22Rv1 (cell line): ENCODE measurements at regions not wholly inside any gene's neighbourhood (a gene's known extent, or its start where the extent isn't known, plus 50 kb on each side); places are given as distances from the start of the nearest gene placed in this dataset.

ENCODE experiments used
- H3K27ac ChIP-seq: fragments of 450-650 bp; 2 replicates; pipeline ENCODE4 v1.5.1; 2017
- CTCF ChIP-seq: fragments of 450-650 bp; IDR thresholded peaks from 2 replicates; pipeline ENCODE4 v1.5.1; 2017; ENCODE audit warnings: mild to moderate bottlenecking
- ZFX ChIP-seq: fragments of 450-650 bp; IDR thresholded peaks from 2 replicates; pipeline ENCODE4 v1.6.1; 2017; ENCODE audit warnings: antibody characterized with exemption, borderline replicate concordance

- TF ChIP-seq ZFX (no peak), CTCF (no peak)
These were observed 89.7 kb upstream of the CDK6 start for GRCh38 chr7:92925876-92926696.

GRCh38 chr7:92924800-92925199 is 88.4 kb upstream of the CDK6 start:
- H3K27ac ChIP-seq: no peak overlapping the region
- TF ChIP-seq ZFX (no peak), CTCF (no peak)

More at GRCh38 chr7:92925876-92926696, 89.7 kb upstream of the CDK6 start:
- no peak overlapping the region for H3K27ac ChIP-seq

DNA sequence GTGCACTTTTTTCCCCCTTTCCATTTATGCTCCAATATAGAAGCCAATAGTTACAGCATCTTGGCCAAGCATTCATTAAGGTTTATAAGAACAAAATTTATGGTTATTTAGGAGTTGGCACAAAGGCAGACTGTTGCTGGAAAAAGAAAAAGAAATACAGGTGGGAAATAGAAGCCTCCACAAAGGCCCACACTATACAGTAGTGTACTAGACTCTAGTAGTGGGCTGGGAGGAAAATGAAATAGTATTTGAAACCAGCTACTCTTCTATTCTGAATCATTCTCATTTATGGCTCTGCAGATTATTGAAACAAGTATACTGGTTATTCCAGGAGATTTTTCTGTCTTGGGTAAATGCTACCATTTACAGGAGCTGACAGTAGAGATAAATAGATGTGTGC is 80.9 kb upstream of the CDK6 start:
- TF ChIP-seq ZFX: no peak
- H3K27ac ChIP-seq: no peak overlapping the region

DNA sequence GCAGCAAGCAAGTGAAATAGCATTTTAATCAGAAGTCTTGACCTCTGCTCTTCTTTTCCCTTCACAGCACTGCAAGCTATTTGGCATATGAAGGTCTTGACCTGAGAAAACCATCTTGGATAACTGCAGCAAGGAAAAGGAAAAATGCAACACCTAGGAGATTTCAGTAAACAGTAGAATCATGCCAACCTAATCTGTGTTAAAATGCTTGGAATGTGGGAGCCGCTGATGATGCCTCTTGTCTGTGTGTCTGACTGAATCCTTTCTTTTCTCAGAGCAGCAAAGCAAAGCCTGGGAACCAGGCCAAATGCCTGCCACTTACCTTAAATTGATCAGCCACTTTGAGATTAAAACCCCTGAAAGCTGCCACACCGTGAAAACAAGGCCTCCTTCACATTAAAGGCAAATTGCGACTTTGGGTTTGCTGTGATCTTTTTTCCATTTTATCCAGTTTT is 80.4 kb upstream of the CDK6 start:
- H3K27ac ChIP-seq: no peak overlapping the region
- TF ChIP-seq CTCF (no peak), ZFX (no peak)

GRCh38 chr7:92915348-92915747 is 79.0 kb upstream of the CDK6 start:
- no peak overlapping the region for H3K27ac ChIP-seq
- TF ChIP-seq CTCF (no peak), ZFX (no peak)

- no peak overlapping the region for H3K27ac ChIP-seq
- TF ChIP-seq ZFX: no peak
These were observed 78.3 kb upstream of the CDK6 start for GRCh38 chr7:92914645-92915044.

GRCh38 chr7:92913849-92914248 is 77.5 kb upstream of the CDK6 start:
- no peak overlapping the region for H3K27ac ChIP-seq
- TF ChIP-seq ZFX: no peak
- TF ChIP-seq CTCF: no peak

DNA sequence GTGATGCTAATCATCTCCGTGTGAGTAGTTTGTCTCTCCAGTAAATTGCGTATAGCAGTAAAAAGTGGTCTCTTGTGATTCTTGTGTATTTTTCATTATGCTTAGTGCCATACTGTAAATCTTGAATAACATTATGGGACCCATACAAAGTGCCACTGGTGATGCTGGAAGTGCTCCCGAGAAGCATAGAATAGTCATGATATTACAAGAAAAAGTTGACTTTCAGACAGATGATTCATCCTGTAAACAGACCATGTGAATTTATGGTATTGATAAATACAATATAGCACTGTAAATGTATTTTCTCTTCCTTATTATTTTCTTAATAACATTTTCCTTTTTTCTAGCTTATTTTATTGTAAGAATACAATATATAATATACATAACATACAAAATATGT is 74.6 kb upstream of the CDK6 start:
- TF ChIP-seq ZFX (no peak), CTCF (no peak)
- no peak overlapping the region for H3K27ac ChIP-seq
